Vagina (tissue), 2 donors: ENCODE measurements at regions not wholly inside any gene's neighbourhood (a gene's known extent, or its start where the extent isn't known, plus 50 kb on each side); places are given as distances from the start of the nearest gene placed in this dataset.

ENCODE experiments used
- POLR2A ChIP-seq, 2 donors: fragments of 450-650 bp; IDR thresholded peaks; one replicate each; pipeline ENCODE4 v1.6.1; 2017; ENCODE audit warnings: antibody characterized with exemption in 2 of 2, mild to moderate bottlenecking in 2 of 2, moderate library complexity in 2 of 2
- POLR2AphosphoS5 ChIP-seq, 2 donors: sonication (generic); formaldehyde crosslinking; IDR thresholded peaks; one replicate each; pipeline ENCODE4 v1.9.0; 2017; ENCODE audit warnings: antibody characterized with exemption in 2 of 2, mild to moderate bottlenecking in 2 of 2, low read depth in 1 of 2; ENCODE audit not compliant: insufficient read depth in 1 of 2
- TF ChIP-seq, protein P1 (sequence below), 3 experiments: fragments of 450-650 bp in 2 of 3; fragments of 200-600 bp in 1 of 3; sonication (generic) in 1 of 3; IDR thresholded peaks; one replicate each; pipeline ENCODE4 v1.5.1; 2017 to 2019; ENCODE audit warnings: antibody characterized with exemption in 3 of 3, mild to moderate bottlenecking in 2 of 3, moderate library complexity in 2 of 3

DNA sequence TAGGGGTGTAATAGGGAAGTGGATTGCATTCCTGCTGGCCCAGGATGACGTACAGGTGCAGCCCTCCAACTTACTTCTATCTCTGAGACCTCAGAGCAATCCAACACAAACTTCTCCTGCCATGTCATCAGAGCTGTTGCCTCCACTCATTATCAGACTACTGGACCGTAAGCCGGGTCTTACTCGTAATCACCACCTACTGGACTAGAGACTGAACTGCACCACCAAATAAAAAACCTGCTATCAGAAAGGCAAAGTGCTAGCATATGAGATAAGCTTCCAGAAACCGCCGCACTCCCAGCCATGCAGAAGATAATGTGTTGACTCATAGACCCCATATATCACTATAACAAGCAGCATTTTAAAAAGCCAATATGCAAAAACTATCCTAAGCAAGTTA is 102.0 kb downstream of the SLITRK1 start:
- TF ChIP-seq, protein P1, sequence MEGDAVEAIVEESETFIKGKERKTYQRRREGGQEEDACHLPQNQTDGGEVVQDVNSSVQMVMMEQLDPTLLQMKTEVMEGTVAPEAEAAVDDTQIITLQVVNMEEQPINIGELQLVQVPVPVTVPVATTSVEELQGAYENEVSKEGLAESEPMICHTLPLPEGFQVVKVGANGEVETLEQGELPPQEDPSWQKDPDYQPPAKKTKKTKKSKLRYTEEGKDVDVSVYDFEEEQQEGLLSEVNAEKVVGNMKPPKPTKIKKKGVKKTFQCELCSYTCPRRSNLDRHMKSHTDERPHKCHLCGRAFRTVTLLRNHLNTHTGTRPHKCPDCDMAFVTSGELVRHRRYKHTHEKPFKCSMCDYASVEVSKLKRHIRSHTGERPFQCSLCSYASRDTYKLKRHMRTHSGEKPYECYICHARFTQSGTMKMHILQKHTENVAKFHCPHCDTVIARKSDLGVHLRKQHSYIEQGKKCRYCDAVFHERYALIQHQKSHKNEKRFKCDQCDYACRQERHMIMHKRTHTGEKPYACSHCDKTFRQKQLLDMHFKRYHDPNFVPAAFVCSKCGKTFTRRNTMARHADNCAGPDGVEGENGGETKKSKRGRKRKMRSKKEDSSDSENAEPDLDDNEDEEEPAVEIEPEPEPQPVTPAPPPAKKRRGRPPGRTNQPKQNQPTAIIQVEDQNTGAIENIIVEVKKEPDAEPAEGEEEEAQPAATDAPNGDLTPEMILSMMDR (IDR thresholded peaks at IDR 0.05) = no peak
- TF ChIP-seq POLR2AphosphoS5 (IDR thresholded peaks at IDR 0.05; ENCODE audit: insufficient read depth in 1 of 2, low read depth in 1 of 2) (no peak), POLR2A (IDR thresholded peaks at IDR 0.05) (no peak)
